ENCODE measurements at regions not wholly inside any gene's neighbourhood (a gene's known extent, or its start where the extent isn't known, plus 50 kb on each side); places are given as distances from the start of the nearest gene placed in this dataset.

- Histone ChIP-seq H3K36me3 (ENCODE audit: control insufficient read depth in 1 of 2, insufficient read depth in 2 of 2, low read length in 2 of 2) (no peaks in the 10 kb centered on the region), H3K27ac (ENCODE audit: low read length) (no peak overlapping the region), H3K4me3 (ENCODE audit: low read depth in 1 of 2, low read length in 2 of 2) (no peak overlapping the region)
Measured at GRCh38 chr12:76142305-76142704, 57.8 kb upstream of the NAP1L1 start.

GRCh38 chr12:76138656-76139055, 54.2 kb upstream of the NAP1L1 start:
- Histone ChIP-seq H3K9me3 (ENCODE audit: control insufficient read depth in 1 of 2, low read length in 2 of 2) (peaks cover 5 to 13% of the 10 kb centered on the region in 2 donors), H3K27ac (ENCODE audit: low read length) (no peak overlapping the region), H3K27me3 (ENCODE audit: low read depth, low read length) (no peaks in the 10 kb centered on the region), H3K4me3 (ENCODE audit: low read depth in 1 of 2, low read length in 2 of 2) (no peak overlapping the region), H3K36me3 (ENCODE audit: control insufficient read depth in 1 of 2, insufficient read depth in 2 of 2, low read length in 2 of 2) (no peaks in the 10 kb centered on the region), H3K4me1 (ENCODE audit: control insufficient read depth in 1 of 2, insufficient read depth in 2 of 2, low read length in 2 of 2) (no peaks in the 10 kb centered on the region)

More at GRCh38 chr12:76142305-76142704, 57.8 kb upstream of the NAP1L1 start:
- H3K27me3 ChIP-seq (ENCODE audit: low read depth, low read length), result no peaks in the 10 kb centered on the region
- H3K4me1 ChIP-seq (ENCODE audit: control insufficient read depth in 1 of 2, insufficient read depth in 2 of 2, low read length in 2 of 2), result no peaks in the 10 kb centered on the region
- peaks cover 5 to 10% of the 10 kb centered on the region in 2 donors for H3K9me3 ChIP-seq (ENCODE audit: control insufficient read depth in 1 of 2, low read length in 2 of 2)

DNA sequence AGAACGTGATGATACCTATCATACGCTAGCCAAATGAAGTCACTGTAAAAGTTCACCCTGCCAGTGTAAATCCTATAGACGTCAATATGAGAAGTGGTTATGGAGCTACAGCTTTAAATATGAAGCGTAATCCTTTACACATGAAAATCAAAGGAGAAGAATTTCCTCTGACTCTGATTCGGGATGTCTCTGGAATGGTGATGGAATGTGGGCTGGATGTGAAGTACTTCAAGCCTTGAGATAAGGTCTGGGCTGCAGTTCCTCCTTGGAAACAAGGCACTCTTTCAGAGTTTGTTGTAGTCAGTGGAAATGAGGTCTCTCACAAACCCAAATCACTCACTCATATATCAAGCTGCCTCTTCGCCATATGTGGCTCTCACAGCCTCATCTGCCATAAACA, 53.1 kb upstream of the NAP1L1 start:
- H3K27me3 ChIP-seq (ENCODE audit: low read depth, low read length), result no peaks in the 10 kb centered on the region
- H3K4me1 ChIP-seq (ENCODE audit: control insufficient read depth in 1 of 2, insufficient read depth in 2 of 2, low read length in 2 of 2), result no peaks in the 10 kb centered on the region
- no peak overlapping the region for H3K27ac ChIP-seq (ENCODE audit: low read length)
- peaks cover 5 to 13% of the 10 kb centered on the region in 2 donors for H3K9me3 ChIP-seq (ENCODE audit: control insufficient read depth in 1 of 2, low read length in 2 of 2)
- no peaks in the 10 kb centered on the region for H3K36me3 ChIP-seq (ENCODE audit: control insufficient read depth in 1 of 2, insufficient read depth in 2 of 2, low read length in 2 of 2)
- no peak overlapping the region for H3K4me3 ChIP-seq (ENCODE audit: low read depth in 1 of 2, low read length in 2 of 2)

GRCh38 chr12:76135456-76135855, 51.0 kb upstream of the NAP1L1 start:
- Histone ChIP-seq H3K4me1 (ENCODE audit: control insufficient read depth in 1 of 2, insufficient read depth in 2 of 2, low read length in 2 of 2) (no peaks in the 10 kb centered on the region), H3K9me3 (ENCODE audit: control insufficient read depth in 1 of 2, low read length in 2 of 2) (peaks cover 5 to 13% of the 10 kb centered on the region in 2 donors), H3K4me3 (ENCODE audit: low read depth in 1 of 2, low read length in 2 of 2) (no peak overlapping the region), H3K27ac (ENCODE audit: low read length) (no peak overlapping the region), H3K27me3 (ENCODE audit: low read depth, low read length) (no peaks in the 10 kb centered on the region), H3K36me3 (ENCODE audit: control insufficient read depth in 1 of 2, insufficient read depth in 2 of 2, low read length in 2 of 2) (no peaks in the 10 kb centered on the region)
